Spleen (tissue), 11 donors: ENCODE measurements at regions not wholly inside any gene's neighbourhood (a gene's known extent, or its start where the extent isn't known, plus 50 kb on each side); places are given as distances from the start of the nearest gene placed in this dataset.

Source experiments
- DNase-seq: peaks from one replicate; pipeline ENCODE4 v3.0.0-alpha.2; 2020
- H3K27ac ChIP-seq, 8 donors: fragments of 200-600 bp; sonication (generic) in 7 of 8; 1 replicate in 4 of 8; 2 replicates in 4 of 8; pipeline versions ENCODE4 v1.5.0 to v1.8.0; 2016 to 2021; ENCODE audit warnings: inconsistent platforms in 4 of 8, mild to moderate bottlenecking in 4 of 8, moderate library complexity in 1 of 8
- H3K27me3 ChIP-seq, 7 donors: fragments of 200-600 bp; sonication (generic) in 6 of 7; replicated peaks in 1 of 7; 1 replicate in 4 of 7; 2 replicates in 3 of 7; pipeline versions ENCODE4 v1.5.0 to v1.8.0; 2016 to 2021; ENCODE audit warnings: inconsistent platforms in 3 of 7, mild to moderate bottlenecking in 1 of 7
- H3K36me3 ChIP-seq, 6 donors: fragments of 200-600 bp; sonication (generic) in 5 of 6; 1 replicate in 4 of 6; 2 replicates in 2 of 6; pipeline versions ENCODE4 v1.5.0 to v1.8.0; 2016 to 2021; ENCODE audit warnings: inconsistent platforms in 2 of 6
- H3K4me1 ChIP-seq, 6 donors: fragments of 200-600 bp; sonication (generic) in 5 of 6; 1 replicate in 3 of 6; 2 replicates in 3 of 6; pipeline versions ENCODE4 v1.5.0 to v1.8.0; 2016 to 2021; ENCODE audit warnings: inconsistent platforms in 3 of 6
- H3K4me3 ChIP-seq, 8 donors: fragments of 200-600 bp; sonication (generic) in 7 of 8; 1 replicate in 4 of 8; 2 replicates in 4 of 8; pipeline versions ENCODE4 v1.5.0 to v1.8.0; 2016 to 2021; ENCODE audit warnings: inconsistent platforms in 4 of 8, mild to moderate bottlenecking in 4 of 8, moderate library complexity in 2 of 8
- H3K9me3 ChIP-seq, 8 donors: fragments of 200-600 bp; sonication (generic) in 7 of 8; 1 replicate in 4 of 8; 2 replicates in 4 of 8; pipeline versions ENCODE4 v1.5.0 to v1.8.0; 2016 to 2021; ENCODE audit warnings: inconsistent platforms in 4 of 8
- POLR2A ChIP-seq, 3 donors: fragments of 450-650 bp; IDR thresholded peaks; one replicate each; pipeline ENCODE4 v1.5.1; 2017; ENCODE audit warnings: antibody characterized with exemption in 3 of 3, mild to moderate bottlenecking in 1 of 3
- POLR2AphosphoS5 ChIP-seq, 3 donors: sonication (generic); formaldehyde crosslinking; IDR thresholded peaks; one replicate each; pipeline ENCODE4 v1.5.1; 2017; ENCODE audit warnings: antibody characterized with exemption in 3 of 3
- WGBS, 5 donors: extraction: QIAGEN DNeasy Blood & Tissue Kit in 3 of 5; methylation state at CpG; one replicate each; pipeline versions ENCODE4 v1.1.5 to v1.1.7; 2013 to 2018; 5-methylcytosine and 5-hydroxymethylcytosine counted together
- intact Hi-C: fragments of 100-400 bp; cut with DNase I; formaldehyde crosslinking; loops from one replicate; pipeline ENCODE4 v1.15.0; 2023; ENCODE audit warnings: low total_unique reads
- TF ChIP-seq, protein P1 (sequence below), 11 experiments: fragments of 200-600 bp in 7 of 11; fragments of 450-650 bp in 4 of 11; sonication (generic) in 4 of 11; IDR thresholded peaks in 8 of 11; conservative IDR thresholded peaks in 3 of 11; 1 replicate in 7 of 11; 2 replicates in 4 of 11; pipeline versions ENCODE4 v1.4.0 to v1.8.0; 2016 to 2021; ENCODE audit warnings: antibody characterized with exemption in 11 of 11, inconsistent platforms in 4 of 11, mild to moderate bottlenecking in 1 of 11
- donor health status: healthy with polysubstance abuse.
- donor health status: DM: no; HTN: no; CAD: no; lungs with moderate emphysema.
- donor health status: DM: no; HTN: no; CAD: no.
- donor health status: Bipolar disorder and iron deficiency.
- donor health status: healthy.
- donor health status: DM: no; HTN: no; CAD: no.
- donor health status: DM: yes; HTN: yes; CAD: no.

DNA sequence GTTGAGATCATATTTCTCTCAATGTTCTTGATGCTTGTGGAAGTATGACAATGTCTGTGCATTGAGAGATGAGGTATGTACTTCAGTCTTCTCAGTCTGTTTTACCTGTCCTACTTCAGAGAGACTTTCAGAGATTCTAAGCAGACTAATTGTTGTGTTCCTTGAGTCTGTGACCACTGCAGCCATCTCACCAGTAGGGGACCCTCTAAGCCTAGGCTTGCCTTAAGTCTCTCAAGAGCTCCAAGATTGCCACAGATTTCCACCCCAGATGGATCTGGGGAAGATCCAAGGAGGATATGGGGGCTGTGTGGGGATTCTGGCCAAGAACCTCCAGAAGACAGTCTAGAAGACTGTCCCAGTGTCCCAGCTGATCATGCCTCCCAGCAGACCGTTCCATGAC, 179.9 kb upstream of the PLET1 start:
- Histone ChIP-seq H3K4me3 (no peak overlapping the region), H3K9me3 (peaks cover 0 to 59% (median 49%) of the 10 kb centered on the region in 8 donors), H3K27ac (no peak overlapping the region), H3K27me3 (no peaks in the 10 kb centered on the region), H3K36me3 (no peaks in the 10 kb centered on the region), H3K4me1 (no peaks in the 10 kb centered on the region)
- DNase-seq, result no peak
- intact Hi-C loops, result no loop called here
- no peak for TF ChIP-seq POLR2AphosphoS5 (IDR thresholded peaks at IDR 0.05)
- no peak for TF ChIP-seq POLR2A (IDR thresholded peaks at IDR 0.05)
- TF ChIP-seq, protein P1, sequence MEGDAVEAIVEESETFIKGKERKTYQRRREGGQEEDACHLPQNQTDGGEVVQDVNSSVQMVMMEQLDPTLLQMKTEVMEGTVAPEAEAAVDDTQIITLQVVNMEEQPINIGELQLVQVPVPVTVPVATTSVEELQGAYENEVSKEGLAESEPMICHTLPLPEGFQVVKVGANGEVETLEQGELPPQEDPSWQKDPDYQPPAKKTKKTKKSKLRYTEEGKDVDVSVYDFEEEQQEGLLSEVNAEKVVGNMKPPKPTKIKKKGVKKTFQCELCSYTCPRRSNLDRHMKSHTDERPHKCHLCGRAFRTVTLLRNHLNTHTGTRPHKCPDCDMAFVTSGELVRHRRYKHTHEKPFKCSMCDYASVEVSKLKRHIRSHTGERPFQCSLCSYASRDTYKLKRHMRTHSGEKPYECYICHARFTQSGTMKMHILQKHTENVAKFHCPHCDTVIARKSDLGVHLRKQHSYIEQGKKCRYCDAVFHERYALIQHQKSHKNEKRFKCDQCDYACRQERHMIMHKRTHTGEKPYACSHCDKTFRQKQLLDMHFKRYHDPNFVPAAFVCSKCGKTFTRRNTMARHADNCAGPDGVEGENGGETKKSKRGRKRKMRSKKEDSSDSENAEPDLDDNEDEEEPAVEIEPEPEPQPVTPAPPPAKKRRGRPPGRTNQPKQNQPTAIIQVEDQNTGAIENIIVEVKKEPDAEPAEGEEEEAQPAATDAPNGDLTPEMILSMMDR (IDR thresholded peaks at IDR 0.05 in 8 of 11, conservative IDR thresholded peaks at IDR 0.05 in 3 of 11), result no peak
- WGBS, 5 donors, result 48 to 69% (median 55%) methylated on average over 1 of the region's 1 CpG; no CpG with 5 or more reads in 1 of the 5 donors

GRCh38 chr11:112448168-112448567, 187.5 kb upstream of the PLET1 start:
- no peak for DNase-seq
- Histone ChIP-seq H3K4me1 (no peaks in the 10 kb centered on the region), H3K27me3 (no peaks in the 10 kb centered on the region), H3K9me3 (peaks cover 0 to 29% (median 19%) of the 10 kb centered on the region in 8 donors), H3K27ac (no peak overlapping the region), H3K4me3 (no peak overlapping the region), H3K36me3 (no peaks in the 10 kb centered on the region)
- TF ChIP-seq POLR2A (IDR thresholded peaks at IDR 0.05) (no peak), POLR2AphosphoS5 (IDR thresholded peaks at IDR 0.05) (no peak)
- TF ChIP-seq, protein P1 (IDR thresholded peaks at IDR 0.05 in 8 of 11, conservative IDR thresholded peaks at IDR 0.05 in 3 of 11), result no peak
- 80 to 98% (median 93%) methylated on average over 1 to 4 of the region's 4 CpGs for WGBS, 5 donors
- intact Hi-C loops, result no loop called here

- Histone ChIP-seq H3K36me3 (no peaks in the 10 kb centered on the region), H3K27ac (no peak overlapping the region), H3K4me1 (no peaks in the 10 kb centered on the region), H3K27me3 (no peaks in the 10 kb centered on the region), H3K4me3 (no peak overlapping the region), H3K9me3 (peaks cover 0 to 27% (median 19%) of the 10 kb centered on the region in 8 donors)
- intact Hi-C loops, result no loop called here
- WGBS, 5 donors, result 62 to 81% (median 69%) methylated on average over 1 of the region's 1 CpG
- no peak for DNase-seq
- TF ChIP-seq POLR2AphosphoS5 (IDR thresholded peaks at IDR 0.05) (no peak), POLR2A (IDR thresholded peaks at IDR 0.05) (no peak)
- TF ChIP-seq, protein P1 (IDR thresholded peaks at IDR 0.05 in 8 of 11, conservative IDR thresholded peaks at IDR 0.05 in 3 of 11), result no peak
Observed at GRCh38 chr11:112448806-112449205, 188.1 kb upstream of the PLET1 start.

GRCh38 chr11:112451250-112451649, 190.6 kb upstream of the PLET1 start:
- H3K4me1 ChIP-seq, result no peaks in the 10 kb centered on the region
- DNase-seq, result no peak
- intact Hi-C loops, result no loop called here
- no peaks in the 10 kb centered on the region for H3K36me3 ChIP-seq
- 94 to 98% (median 96%) methylated on average over 4 of the region's 4 CpGs for WGBS, 5 donors
- no peak for TF ChIP-seq POLR2AphosphoS5 (IDR thresholded peaks at IDR 0.05)
- TF ChIP-seq, protein P1 (IDR thresholded peaks at IDR 0.05 in 8 of 11, conservative IDR thresholded peaks at IDR 0.05 in 3 of 11), result no peak
- no peak for TF ChIP-seq POLR2A (IDR thresholded peaks at IDR 0.05)
- H3K9me3 ChIP-seq, result peaks cover 0 to 2% (median 0%) of the 10 kb centered on the region in 8 donors
- no peak overlapping the region for H3K4me3 ChIP-seq
- H3K27ac ChIP-seq, result no peak overlapping the region
- no peaks in the 10 kb centered on the region for H3K27me3 ChIP-seq
